ENCODE measurements at regions not wholly inside any gene's neighbourhood (a gene's known extent, or its start where the extent isn't known, plus 50 kb on each side); places are given as distances from the start of the nearest gene placed in this dataset.

GRCh38 chr6:90386399-90387382 is 90.0 kb upstream of the BACH2 start:
- Histone ChIP-seq H3K4me3 (ENCODE audit: low read depth in 2 of 2, low read length in 1 of 2) (no peak overlapping the region), H3K9me2 (no peaks in the 10 kb centered on the region), H3F3A (replicated peaks; ENCODE audit: insufficient read depth) (no peaks in the 10 kb centered on the region), H3K4me2 (no peak overlapping the region), H2AFZ (ENCODE audit: low read depth) (no peak overlapping the region), H3K27ac (ENCODE audit: low read depth in 2 of 2, low read length in 1 of 2) (no peak overlapping the region), H3K27me3 (ENCODE audit: insufficient read depth) (no peaks in the 10 kb centered on the region; the same call in 1 of the 2 replicates), H3K9ac (no peak overlapping the region), H3K4me1 (ENCODE audit: control insufficient read depth in 1 of 2, insufficient read depth in 2 of 2, low read depth in 1 of 2, low read length in 1 of 2) (no peaks in the 10 kb centered on the region; a peak in 1 of 4 replicates), H3K36me3 (replicated peaks in 1 of 2; ENCODE audit: control insufficient read depth in 1 of 2, insufficient read depth in 2 of 2, low read length in 1 of 2) (no peaks in the 10 kb centered on the region), H4K20me1 (ENCODE audit: insufficient read depth) (no peaks in the 10 kb centered on the region), H3K79me2 (ENCODE audit: insufficient read depth) (no peaks in the 10 kb centered on the region), H3K9me3 (no peaks in the 10 kb centered on the region)
- POLR2A ChIA-PET, result no interaction called here
- CTCF ChIA-PET, result interaction anchor here (1.3 kb wide), 1 partner anchor 446 kb away, joined by 3 read pairs; no protein-coding TSS in a partner anchor
- 69% methylated on average over 8 of the region's 10 CpGs for WGBS (ENCODE audit: low lambda C conversion rate)
- no peak for DNase-seq
- no peak for TF ChIP-seq JUND (IDR thresholded peaks at IDR 0.05)
- no peak for TF ChIP-seq GABPA (IDR thresholded peaks at IDR 0.05; ENCODE audit: low read depth)
- no peak for TF ChIP-seq FOXJ3 (CRISPR knock-in tag; IDR thresholded peaks at IDR 0.05)
- no peak for TF ChIP-seq ELF1 (IDR thresholded peaks at IDR 0.05)
- no peak for TF ChIP-seq POLR2AphosphoS5 (IDR thresholded peaks at IDR 0.05; ENCODE audit: low read depth, low read length)
- no peak for TF ChIP-seq FOXM1 (IDR thresholded peaks at IDR 0.05; ENCODE audit: low read depth)
- TF ChIP-seq PBX3 (IDR thresholded peaks at IDR 0.05), result no peak
- no peak for TF ChIP-seq NRF1 (IDR thresholded peaks at IDR 0.05; ENCODE audit: low read depth, low read length)
- TF ChIP-seq MXI1 (IDR thresholded peaks at IDR 0.05; ENCODE audit: low read depth, low read length), result no peak
- TF ChIP-seq CTCF (IDR thresholded peaks at IDR 0.05), result no peak
- TF ChIP-seq GATA2 (CRISPR knock-in tag; IDR thresholded peaks at IDR 0.05), result no peak
- no peak for TF ChIP-seq EZH2phosphoT487 (IDR thresholded peaks at IDR 0.05; ENCODE audit: borderline replicate concordance, low read depth)
- TF ChIP-seq FOSL2 (IDR thresholded peaks at IDR 0.05; ENCODE audit: borderline replicate concordance, low read depth), result no peak
- no peak for TF ChIP-seq RCOR1 (IDR thresholded peaks at IDR 0.05; ENCODE audit: low read length)
- no peak for TF ChIP-seq REST (IDR thresholded peaks at IDR 0.05; ENCODE audit: low read depth, low read length)
- no peak for TF ChIP-seq TAF1 (IDR thresholded peaks at IDR 0.05; ENCODE audit: borderline replicate concordance, low read depth, low read length)
- TF ChIP-seq TCF12 (IDR thresholded peaks at IDR 0.05), result no peak
- no peak for TF ChIP-seq RFX5 (IDR thresholded peaks at IDR 0.05; ENCODE audit: low read length)
- TF ChIP-seq USF1 (IDR thresholded peaks at IDR 0.05; ENCODE audit: borderline replicate concordance, low read depth), result no peak
- no peak for TF ChIP-seq SMC3 (IDR thresholded peaks at IDR 0.05; ENCODE audit: low read depth, low read length)
